NOMO-1 treated with dmso at 0.1 percent for 144 hours (cell line): ENCODE measurements at regions not wholly inside any gene's neighbourhood (a gene's known extent, or its start where the extent isn't known, plus 50 kb on each side); places are given as distances from the start of the nearest gene placed in this dataset.

Source experiments
- DNase-seq: peaks from one replicate; lab custom pipeline; 2025; ENCODE audit not compliant: unreplicated experiment; lab: John Stamatoyannopoulos, UW

DNA sequence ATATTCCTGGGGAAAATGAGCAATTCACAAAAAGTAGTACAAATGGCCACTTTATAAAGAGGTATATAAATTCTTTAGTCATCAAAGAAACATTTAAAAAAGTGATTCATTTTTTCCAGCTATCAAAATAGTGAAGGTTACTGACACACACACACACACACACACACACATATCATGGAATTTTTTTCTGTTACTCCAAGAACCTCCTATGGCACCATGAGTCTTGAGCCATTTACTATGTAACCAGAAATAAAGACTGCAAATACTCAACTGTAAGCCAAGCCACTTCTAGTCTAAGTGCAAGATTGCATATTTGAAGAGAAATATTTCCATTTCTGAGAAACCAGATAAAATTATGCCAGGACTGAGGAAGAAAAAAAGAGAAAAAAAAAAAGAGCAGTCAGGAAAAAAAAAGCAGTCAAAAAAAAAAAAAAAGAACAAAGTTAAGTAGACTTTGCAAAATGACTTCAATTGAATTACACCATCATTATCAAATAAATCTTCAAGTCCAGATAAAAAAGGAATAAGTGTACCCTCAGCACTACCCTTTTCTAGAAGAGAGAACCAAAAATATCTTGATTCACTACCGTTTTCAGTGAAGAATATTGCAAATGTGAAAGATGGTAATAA is 275.7 kb downstream of the DAD1 start:
- no peak for DNase-seq

DNA sequence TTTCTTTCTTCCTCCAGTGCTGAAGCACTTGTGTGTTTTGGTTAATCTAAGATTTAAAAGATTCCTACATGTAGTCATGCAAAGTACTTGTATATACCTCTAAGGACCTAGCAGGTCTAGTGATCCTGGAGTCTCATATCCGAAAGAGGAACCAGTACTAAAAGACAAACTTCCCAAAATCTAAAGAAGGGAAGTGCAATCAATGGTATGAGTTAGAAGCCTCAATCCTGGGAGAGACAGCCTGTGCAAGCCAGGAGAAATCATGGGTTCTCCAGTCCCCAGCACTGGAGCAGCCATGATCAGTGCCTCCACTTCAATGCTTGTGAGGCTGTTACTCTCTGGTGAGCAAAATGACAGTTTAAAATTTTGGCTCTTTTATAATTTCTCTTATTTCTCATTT is 277.4 kb downstream of the DAD1 start:
- DNase-seq: peak; percentile 27

DNA sequence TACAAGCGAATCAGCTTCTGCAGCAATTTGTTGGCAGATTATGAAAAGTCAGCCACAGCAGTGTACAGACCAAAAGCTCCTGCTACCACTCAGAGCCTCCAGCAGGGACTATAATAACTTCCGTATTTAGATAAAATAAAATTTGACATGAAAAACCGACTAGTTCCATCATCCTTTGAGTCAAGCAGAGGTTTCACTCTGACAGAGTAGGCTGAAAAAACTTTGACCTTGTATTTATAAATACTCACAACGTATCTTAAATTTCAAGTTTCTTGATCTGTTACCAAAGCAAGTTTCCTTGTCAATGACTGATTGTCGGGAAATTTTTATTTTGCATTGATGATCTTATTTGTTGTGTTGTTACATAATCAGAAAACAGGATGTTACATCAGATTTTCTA is 283.4 kb downstream of the DAD1 start:
- DNase-seq: peak; percentile 67

DNA sequence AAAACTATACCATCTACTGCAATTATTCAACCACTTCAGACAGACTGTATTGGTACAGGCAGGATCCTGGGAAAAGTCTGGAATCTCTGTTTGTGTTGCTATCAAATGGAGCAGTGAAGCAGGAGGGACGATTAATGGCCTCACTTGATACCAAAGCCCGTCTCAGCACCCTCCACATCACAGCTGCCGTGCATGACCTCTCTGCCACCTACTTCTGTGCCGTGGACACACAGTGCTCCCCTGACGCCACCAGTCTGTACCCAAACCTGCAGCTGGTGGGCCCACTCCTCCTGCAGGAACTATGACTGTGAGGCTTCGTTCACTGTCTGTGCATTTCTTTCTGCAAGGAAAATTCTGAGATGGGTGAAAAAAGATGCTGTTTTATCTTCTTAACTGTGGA is 284.7 kb downstream of the DAD1 start:
- no peak for DNase-seq

DNA sequence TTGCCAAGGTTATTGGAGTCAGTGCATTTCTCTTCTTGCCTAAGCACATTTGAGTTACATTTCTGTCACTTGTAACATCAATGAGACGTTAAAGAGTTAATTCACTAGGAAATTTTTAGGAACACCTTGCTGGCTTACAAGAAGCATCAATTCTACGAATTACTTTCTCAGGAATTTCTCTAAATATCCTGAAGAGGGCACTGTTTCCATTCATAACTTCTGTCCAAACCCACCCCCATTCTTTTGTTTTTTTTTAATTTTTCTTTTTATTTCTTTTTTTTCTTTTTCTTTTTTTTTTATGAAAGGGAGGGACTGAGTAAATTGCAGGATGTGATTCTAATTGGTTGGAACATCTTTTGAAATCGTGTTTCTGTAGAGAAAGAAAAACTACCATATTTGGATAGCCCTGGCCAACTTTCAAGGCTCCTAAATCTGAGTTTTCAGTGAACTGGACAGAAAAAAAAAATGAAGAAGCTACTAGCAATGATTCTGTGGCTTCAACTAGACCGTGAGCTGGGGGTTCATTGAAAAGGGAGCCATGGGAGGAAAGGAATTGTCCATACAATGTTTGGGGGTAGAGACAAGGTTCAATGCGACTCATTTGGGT is 285.3 kb downstream of the DAD1 start:
- no peak for DNase-seq

DNA sequence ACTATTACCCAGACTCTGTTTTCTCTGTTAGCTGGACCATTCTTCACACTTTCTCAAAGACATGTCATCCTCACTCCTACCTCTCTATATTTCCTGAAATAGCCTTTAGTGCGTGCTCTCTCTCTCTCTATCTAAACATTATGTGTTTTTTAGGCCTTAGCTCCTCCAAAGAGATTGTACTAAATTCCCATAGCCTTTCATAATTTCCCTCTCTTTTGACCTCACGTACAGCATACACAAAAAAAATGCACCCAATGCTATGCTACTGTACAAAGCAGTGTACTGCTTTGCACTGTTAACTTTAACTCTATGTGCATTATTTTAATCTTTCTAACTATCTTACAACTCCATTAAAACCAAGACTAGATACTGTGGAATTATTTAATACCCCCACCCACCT is 288.4 kb downstream of the DAD1 start:
- DNase-seq: no peak

DNA sequence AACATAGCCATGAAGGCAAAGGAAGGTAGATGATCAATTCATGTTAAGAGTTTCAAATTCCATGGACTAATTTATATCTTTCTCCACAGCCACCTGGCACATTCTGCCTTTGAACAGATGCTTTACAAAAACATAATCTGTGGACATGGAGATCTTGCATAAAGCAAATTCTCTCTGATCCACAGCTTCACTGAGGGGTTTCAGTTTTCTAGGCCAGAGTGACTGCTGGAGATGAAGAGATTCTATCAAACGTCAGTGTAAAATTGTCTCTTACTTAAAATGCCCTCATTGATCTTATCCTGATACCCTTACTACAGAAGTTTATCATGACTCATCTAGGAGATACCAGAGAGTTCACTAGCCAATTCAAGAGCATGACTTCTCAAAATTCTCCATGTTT is 291.6 kb downstream of the DAD1 start:
- DNase-seq: no peak

DNA sequence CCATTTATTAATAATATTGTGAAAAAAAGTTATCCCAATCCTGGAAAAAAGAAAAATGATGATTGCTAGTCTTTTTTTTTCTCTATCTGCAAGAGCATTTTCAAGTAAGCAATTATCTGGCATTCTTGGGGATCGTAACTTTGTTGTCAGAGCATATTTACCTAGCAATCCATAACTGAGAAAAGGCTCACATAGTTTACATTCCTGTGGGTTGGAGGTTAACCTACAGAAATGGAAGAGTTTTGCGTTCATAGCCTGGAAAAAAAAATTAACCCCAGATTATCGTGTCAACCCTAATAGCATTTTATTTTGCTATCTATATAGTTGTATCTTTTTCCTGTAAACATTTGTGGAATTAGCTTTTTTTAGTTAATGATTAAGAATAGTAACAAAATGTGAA is 292.3 kb downstream of the DAD1 start:
- DNase-seq: no peak

DNA sequence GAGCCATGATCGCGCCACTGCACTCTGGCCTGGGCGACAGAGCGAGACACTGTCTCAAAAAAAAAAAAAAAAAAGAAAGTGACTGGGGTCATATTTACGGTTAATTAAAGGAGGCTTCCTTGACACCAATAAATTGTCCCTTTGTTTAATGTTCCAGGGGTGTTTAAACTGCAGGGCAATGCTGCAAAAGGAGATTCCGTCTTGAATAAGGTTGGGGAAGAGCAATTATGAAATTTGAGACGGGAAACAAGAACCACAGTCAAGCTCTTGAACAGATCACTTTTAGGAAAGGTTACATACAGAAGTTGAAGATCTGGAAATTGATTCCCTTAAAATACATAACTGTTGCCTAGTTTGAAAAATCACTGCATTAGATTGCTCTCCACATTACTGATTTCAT is 292.9 kb downstream of the DAD1 start:
- DNase-seq: no peak

DNA sequence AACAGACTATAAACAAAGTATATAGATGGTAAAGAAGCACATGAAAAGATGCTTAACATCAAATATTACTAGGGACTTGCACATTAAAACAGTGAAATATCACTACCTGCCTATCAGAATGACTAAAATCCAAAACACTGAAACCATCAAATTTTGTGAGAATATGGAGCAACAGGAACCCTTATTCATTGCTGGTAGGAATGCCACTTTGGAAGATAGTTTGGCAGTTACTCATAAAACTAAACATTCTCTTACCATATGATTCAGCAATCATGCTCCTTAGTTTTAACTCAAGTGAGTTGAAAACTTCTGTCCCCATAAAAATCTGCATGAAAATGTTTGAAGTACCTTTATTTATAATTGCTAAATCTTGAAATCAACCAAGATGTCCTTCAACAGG is 297.6 kb downstream of the DAD1 start:
- no peak for DNase-seq

DNA sequence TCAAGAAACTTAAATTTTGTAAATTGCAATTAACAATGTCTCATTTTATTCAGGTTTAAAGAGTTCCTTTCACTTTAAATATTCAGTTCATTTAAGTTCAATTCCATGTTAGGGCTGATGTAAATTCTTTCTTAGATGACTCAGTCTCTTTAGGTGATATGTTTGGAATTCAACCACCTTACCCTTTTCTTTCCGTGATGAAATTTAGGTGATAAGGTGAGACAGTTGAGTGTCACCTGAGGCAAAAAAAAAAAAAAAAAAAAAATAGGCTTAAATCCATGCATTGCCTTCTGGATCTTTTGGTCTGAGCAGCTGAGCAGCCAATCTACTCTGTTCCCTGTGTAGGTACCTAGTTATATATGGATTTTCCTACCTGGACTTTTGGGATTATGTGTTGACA is 299.5 kb downstream of the DAD1 start:
- no peak for DNase-seq

DNA sequence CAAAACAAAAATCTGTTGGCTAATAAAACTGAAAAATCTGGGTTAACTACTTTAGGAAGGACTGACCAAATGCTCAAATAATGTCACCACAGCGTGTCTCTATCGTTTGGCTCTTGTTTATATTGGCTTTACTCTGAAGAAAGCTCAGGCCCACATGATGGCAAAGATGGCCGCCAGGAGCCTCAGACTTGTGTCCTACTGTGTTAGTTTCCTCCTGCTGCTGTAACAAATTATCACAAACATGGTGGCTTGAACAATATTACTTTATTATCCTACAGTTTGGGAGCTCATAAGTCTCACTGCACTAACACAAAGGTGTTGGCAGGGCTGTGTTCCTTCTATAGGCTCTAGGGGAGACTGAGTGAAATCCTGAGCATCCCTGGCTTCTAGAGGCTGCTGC is 303.0 kb downstream of the DAD1 start:
- DNase-seq: no peak

DNA sequence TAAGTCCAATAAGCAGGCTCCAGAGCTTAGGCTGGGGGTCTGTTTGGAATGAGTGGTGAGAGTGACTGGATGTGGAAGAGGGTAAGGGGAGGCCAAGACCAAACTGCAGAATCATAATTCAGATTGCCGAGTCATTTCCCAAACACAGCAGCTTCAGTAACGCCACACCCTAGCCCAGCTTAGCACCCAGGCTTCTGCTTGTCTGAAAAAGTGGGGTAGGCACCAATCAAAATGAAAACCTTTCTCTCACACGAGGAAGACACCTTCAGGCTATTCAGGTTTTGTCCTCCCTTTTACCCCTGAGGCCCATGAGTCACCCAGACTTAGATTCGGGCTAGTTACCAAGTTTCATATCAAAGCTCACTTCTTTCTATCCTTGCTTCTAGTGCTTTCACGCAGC is 306.1 kb downstream of the DAD1 start:
- no peak for DNase-seq

DNA sequence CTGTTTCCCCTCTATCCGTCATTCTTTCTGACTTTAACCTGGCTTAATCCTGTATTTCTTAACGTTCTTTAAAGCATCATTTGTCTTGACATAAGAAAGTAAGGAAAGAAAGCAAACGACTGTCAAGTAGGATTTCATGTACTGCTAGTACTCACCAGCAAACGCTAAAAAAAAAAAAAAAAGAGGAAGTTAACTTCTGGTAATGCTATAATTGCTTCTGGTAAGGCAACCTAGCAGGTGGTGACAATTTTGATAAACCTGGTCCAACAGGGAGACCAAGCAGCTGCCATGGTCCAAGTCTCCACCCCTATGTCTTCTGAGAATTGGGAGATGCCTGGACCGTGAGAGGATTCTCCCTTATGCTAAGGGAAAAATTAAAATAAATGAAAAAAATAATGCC is 306.6 kb downstream of the DAD1 start:
- DNase-seq: peak; percentile 69

DNA sequence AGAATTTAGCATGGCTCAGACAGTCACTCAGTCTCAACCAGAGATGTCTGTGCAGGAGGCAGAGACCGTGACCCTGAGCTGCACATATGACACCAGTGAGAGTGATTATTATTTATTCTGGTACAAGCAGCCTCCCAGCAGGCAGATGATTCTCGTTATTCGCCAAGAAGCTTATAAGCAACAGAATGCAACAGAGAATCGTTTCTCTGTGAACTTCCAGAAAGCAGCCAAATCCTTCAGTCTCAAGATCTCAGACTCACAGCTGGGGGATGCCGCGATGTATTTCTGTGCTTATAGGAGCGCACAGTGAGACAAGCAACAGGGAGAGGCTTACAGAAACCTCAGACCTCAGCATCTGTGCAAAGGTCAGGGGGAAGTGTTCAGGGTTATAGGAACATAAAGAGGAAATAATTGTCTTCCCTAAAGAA is 307.6 kb downstream of the DAD1 start:
- DNase-seq: peak; percentile 33

DNA sequence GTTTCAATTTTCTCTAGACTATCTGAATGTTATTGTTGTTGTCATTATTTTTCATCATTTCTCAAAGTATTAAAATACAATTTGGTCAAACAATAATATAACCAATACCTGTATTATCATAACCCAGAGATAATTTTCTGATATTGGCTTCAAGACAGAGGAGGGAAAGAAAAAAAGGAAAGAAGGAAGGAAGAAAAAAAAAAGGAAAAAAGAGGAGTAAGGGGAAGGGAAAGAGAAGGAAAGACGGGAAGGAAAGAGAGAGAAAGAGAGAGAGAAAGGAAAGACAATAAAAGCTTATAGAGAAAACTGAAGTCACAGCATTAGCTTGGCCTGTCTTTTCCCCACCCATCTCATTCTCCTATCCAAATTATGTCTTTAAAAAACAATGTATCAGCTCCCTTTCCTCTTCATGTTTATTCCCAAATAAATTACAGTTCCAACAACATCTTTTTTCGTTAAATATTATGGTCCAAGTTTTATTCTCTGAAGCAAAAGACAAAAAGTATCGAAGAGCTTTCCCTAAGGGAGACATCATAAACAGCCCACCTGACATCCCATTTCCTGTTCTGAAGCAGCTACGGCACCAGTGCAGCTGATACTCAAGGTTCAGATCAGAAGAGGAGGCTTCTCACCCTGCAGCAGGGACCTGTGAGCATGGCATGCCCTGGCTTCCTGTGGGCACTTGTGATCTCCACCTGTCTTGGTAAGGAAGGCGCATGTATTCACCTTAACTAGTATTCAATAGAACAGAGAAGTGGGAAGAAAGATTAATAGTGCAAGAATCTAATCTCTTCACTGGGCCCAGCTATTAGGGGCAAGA is 308.3 kb downstream of the DAD1 start:
- no peak for DNase-seq

DNA sequence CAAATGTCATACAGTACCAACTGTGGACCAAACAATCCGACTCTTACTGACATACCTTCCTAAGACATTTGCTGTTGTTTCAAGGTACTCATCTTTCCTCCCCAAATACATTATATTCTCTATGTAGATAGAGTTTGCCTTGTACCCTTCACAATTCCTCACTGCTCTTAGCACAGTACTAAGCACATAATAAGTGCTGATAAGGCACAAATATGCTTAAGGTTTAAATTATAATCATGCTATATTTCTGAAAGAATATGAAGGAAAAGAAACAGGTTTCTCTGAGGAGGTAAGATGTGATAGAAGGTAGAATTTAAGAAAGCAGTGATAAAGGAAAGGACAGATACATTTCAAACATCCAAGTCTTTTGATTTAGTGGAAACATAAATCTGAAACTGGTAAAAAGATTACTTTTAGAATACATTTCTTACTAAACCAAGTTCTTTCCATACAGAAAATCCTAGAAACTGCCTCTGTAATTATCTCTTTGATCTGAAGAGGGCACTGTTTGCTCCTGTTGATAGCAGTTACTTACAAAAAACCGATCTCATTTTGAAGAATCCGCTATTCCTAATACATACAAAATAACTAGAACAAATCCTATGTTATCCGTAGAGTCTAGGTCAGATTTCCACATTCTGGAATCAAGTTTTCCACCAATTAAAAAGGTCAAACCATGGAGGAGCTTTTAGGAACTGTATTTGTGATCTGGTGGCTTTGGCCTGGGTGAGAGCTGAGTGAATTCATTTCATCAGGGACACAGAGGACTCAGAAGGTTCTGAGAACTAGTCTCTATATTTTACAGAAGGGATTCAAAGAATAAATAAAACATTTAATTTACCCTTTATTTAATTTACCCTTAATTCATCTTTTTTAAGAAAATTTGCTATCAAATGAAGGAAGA is 311.9 kb downstream of the DAD1 start:
- no peak for DNase-seq

DNA sequence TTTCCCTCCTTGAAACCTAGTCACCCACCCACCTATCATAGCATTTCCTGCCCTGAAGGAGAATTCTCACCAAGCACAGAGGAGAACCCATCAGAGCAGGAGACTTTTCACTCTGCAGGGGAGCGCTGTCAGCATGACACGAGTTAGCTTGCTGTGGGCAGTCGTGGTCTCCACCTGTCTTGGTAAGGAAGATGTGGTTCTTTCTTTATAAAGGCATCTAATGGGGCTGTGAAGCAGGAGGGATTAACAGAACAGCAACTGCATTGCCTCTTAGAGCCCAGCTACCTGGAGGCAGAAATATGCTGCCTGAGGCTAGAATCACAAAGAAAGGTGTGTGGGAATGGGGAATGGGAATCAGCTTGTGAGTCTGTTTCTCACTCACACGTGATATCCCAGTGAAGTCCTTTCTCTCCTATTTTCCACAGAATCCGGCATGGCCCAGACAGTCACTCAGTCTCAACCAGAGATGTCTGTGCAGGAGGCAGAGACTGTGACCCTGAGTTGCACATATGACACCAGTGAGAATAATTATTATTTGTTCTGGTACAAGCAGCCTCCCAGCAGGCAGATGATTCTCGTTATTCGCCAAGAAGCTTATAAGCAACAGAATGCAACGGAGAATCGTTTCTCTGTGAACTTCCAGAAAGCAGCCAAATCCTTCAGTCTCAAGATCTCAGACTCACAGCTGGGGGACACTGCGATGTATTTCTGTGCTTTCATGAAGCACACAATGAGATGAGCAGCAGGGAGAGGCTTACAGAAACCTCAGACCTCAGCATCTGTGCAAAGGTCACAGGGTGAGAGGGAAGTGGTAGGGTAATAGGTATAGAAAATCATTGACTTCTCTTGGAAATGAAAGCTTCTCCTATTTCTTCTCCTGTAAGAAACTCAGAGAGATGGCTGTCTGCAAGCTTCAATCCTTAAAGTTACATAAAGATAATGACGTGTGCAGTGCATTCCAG is 316.9 kb downstream of the DAD1 start:
- no peak for DNase-seq

DNA sequence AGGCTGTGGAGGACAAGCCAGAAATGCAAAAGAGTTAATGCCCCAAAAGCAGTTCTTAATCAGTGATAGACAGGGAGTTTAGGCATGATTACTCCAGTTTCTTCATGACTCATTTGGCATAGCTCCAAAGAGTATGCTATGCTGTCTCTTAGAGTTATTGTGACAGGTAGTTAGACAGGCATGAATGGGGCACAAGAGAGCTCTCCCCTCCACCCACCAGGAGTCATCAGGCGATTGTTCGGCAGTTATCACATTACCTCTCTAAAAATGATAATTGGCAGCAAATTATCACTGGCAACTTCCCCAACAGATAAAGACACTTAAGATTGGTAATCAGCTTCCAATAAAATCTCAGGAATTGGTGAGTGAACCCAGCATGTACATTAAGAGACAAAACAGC is 320.1 kb downstream of the DAD1 start:
- DNase-seq: no peak

DNA sequence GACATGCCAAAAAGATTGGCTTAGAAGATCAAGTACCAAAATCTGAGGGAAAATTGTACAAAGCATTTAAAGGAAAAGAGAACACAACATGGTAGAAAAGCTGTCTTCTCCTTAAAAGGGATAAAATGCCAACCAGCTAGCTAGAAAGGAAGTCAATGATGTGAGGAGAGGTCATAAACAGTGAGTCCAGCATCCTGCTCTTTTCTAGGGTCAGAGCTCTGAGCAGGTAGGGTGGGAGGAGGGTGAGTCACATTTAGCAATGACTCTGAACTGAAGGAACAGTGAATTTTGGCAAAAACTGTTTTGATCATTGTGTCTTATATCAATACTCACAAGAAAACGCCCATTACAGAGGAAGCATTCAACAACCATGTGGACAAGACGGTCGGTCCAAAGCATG is 322.3 kb downstream of the DAD1 start:
- no peak for DNase-seq
